Activated CD4-positive, alpha-beta T cell treated with anti-CD3 and anti-CD28 coated beads, Interleukin-2, Interleukin-4, amounts not matched to agents 100 ng/mL and 50 ng/mL, durations not matched to agents 16 hours and 8 hours (primary cell): ENCODE measurements at regions not wholly inside any gene's neighbourhood (a gene's known extent, or its start where the extent isn't known, plus 50 kb on each side); places are given as distances from the start of the nearest gene placed in this dataset.

Experiments used
- DNase-seq: peaks from one replicate; pipeline ENCODE4 v3.0.0-alpha.2; 2020; ENCODE audit warnings: low spot score

GRCh38 chr13:107104631-107105030 lies 536.7 kb upstream of the ARGLU1 start:
- DNase-seq = no peak

GRCh38 chr13:107102676-107103075 lies 534.7 kb upstream of the ARGLU1 start:
- DNase-seq = no peak

- no peak for DNase-seq
Observed at GRCh38 chr13:107099661-107100060, 531.7 kb upstream of the ARGLU1 start.

- DNase-seq = no peak
Observed at GRCh38 chr13:107097916-107098315, 530.0 kb upstream of the ARGLU1 start.

- DNase-seq = no peak
Observed at GRCh38 chr13:107095876-107096275, 527.9 kb upstream of the ARGLU1 start.

GRCh38 chr13:107091861-107092260 lies 523.9 kb upstream of the ARGLU1 start:
- DNase-seq = no peak

- DNase-seq = no peak
Observed at GRCh38 chr13:107091428-107091827, 523.5 kb upstream of the ARGLU1 start.

GRCh38 chr13:107088061-107088460 lies 520.1 kb upstream of the ARGLU1 start:
- DNase-seq = no peak

GRCh38 chr13:107079423-107080049 lies 511.6 kb upstream of the ARGLU1 start:
- DNase-seq = no peak

GRCh38 chr13:107078229-107078765 lies 510.4 kb upstream of the ARGLU1 start:
- no peak for DNase-seq

- DNase-seq = no peak
Observed at GRCh38 chr13:107076801-107077200, 508.9 kb upstream of the ARGLU1 start.

GRCh38 chr13:107075576-107075975 lies 507.6 kb upstream of the ARGLU1 start:
- no peak for DNase-seq

GRCh38 chr13:107070792-107071191 lies 502.9 kb upstream of the ARGLU1 start:
- no peak for DNase-seq

GRCh38 chr13:107069108-107069776 lies 501.3 kb upstream of the ARGLU1 start:
- no peak for DNase-seq

- no peak for DNase-seq
Observed at GRCh38 chr13:107067381-107067780, 499.4 kb upstream of the ARGLU1 start.

GRCh38 chr13:107066355-107066754 lies 498.4 kb upstream of the ARGLU1 start:
- no peak for DNase-seq

GRCh38 chr13:107065036-107065435 lies 497.1 kb upstream of the ARGLU1 start:
- DNase-seq = no peak

GRCh38 chr13:107057028-107057631 lies 489.2 kb upstream of the ARGLU1 start:
- no peak for DNase-seq

GRCh38 chr13:107043021-107043956 lies 475.4 kb upstream of the ARGLU1 start:
- no peak for DNase-seq

- DNase-seq = no peak
Observed at GRCh38 chr13:107035778-107036177, 467.8 kb upstream of the ARGLU1 start.

GRCh38 chr13:107035186-107035585 lies 467.2 kb upstream of the ARGLU1 start:
- DNase-seq = no peak

- no peak for DNase-seq
Observed at GRCh38 chr13:107034236-107034872, 466.4 kb upstream of the ARGLU1 start.
